H9 (cell line): ENCODE measurements at regions not wholly inside any gene's neighbourhood (a gene's known extent, or its start where the extent isn't known, plus 50 kb on each side); places are given as distances from the start of the nearest gene placed in this dataset.

Experiments
- DNase-seq: peaks from one replicate; pipeline ENCODE4 v3.0.0-alpha.2; 2017
- H2AFZ ChIP-seq: one replicate; pipeline ENCODE4 v1.6.1; 2013; ENCODE audit warnings: mild to moderate bottlenecking, low read length, control low read depth, moderate library complexity
- H2AK5ac ChIP-seq: 2 replicates; pipeline ENCODE4 v1.6.1; 2013; ENCODE audit warnings: low read length, control low read depth, mixed read lengths; ENCODE audit not compliant: insufficient read length
- H2BK120ac ChIP-seq: one replicate; pipeline ENCODE4 v1.6.1; 2013; ENCODE audit warnings: low read depth, mild to moderate bottlenecking, low read length, control low read depth, inconsistent platforms; ENCODE audit not compliant: poor library complexity, severe bottlenecking
- H2BK12ac ChIP-seq: 2 replicates; pipeline ENCODE4 v1.6.1; 2013; ENCODE audit warnings: low read length, control low read depth, mixed read lengths, low read depth; ENCODE audit not compliant: insufficient read length
- H2BK15ac ChIP-seq: 2 replicates; pipeline ENCODE4 v1.6.1; 2013; ENCODE audit warnings: low read depth, low read length, control low read depth
- H2BK20ac ChIP-seq: one replicate; pipeline ENCODE4 v1.6.1; 2013; ENCODE audit warnings: low read depth, mild to moderate bottlenecking, low read length, control low read depth, inconsistent platforms; ENCODE audit not compliant: poor library complexity, severe bottlenecking
- H2BK5ac ChIP-seq: 2 replicates; pipeline ENCODE4 v1.6.1; 2013; ENCODE audit warnings: low read length, control low read depth, mixed read lengths; ENCODE audit not compliant: insufficient read length
- H3K14ac ChIP-seq: 2 replicates; pipeline ENCODE4 v1.6.1; 2013; ENCODE audit warnings: low read length, control low read depth; ENCODE audit not compliant: insufficient read depth
- H3K18ac ChIP-seq: 2 replicates; pipeline ENCODE4 v1.6.1; 2013; ENCODE audit warnings: low read depth, mild to moderate bottlenecking, mixed read lengths, low read length, control low read depth; ENCODE audit not compliant: insufficient read length
- H3K23ac ChIP-seq: 2 replicates; pipeline ENCODE4 v1.6.1; 2013; ENCODE audit warnings: low read length, control low read depth, mixed read lengths, low read depth; ENCODE audit not compliant: insufficient read length
- H3K23me2 ChIP-seq: 2 replicates; pipeline ENCODE4 v1.6.1; 2013; ENCODE audit warnings: low read depth, mild to moderate bottlenecking, mixed read lengths, low read length, control low read depth; ENCODE audit not compliant: insufficient read length, poor library complexity, severe bottlenecking
- H3K27ac ChIP-seq: 2 replicates; pipeline ENCODE4 v1.5.1; 2013; ENCODE audit warnings: low read length, control low read depth, mixed read lengths, low read depth; ENCODE audit not compliant: insufficient read length
- H3K27me3 ChIP-seq: 2 replicates; pipeline ENCODE4 v1.6.1; 2013; ENCODE audit warnings: low read length, control low read depth, inconsistent platforms; ENCODE audit not compliant: insufficient read depth
- H3K4ac ChIP-seq: 2 replicates; pipeline ENCODE4 v1.6.1; 2013; ENCODE audit warnings: low read depth, mild to moderate bottlenecking, control low read depth, inconsistent platforms, low read length, moderate library complexity
- H3K4me1 ChIP-seq: 2 replicates; pipeline ENCODE4 v1.6.1; 2013; ENCODE audit warnings: low read length, control low read depth, inconsistent platforms; ENCODE audit not compliant: insufficient read depth
- H3K4me2 ChIP-seq: 2 replicates; pipeline ENCODE4 v1.6.1; 2013; ENCODE audit warnings: low read length, control low read depth, mixed read lengths; ENCODE audit not compliant: insufficient read length, insufficient read depth
- H3K56ac ChIP-seq: 2 replicates; pipeline ENCODE4 v1.6.1; 2013; ENCODE audit warnings: low read depth, mild to moderate bottlenecking, mixed read lengths, low read length, control low read depth; ENCODE audit not compliant: insufficient read length
- H3K79me1 ChIP-seq: 2 replicates; pipeline ENCODE4 v1.6.1; 2013; ENCODE audit warnings: low read depth, mild to moderate bottlenecking, moderate library complexity, low read length, control low read depth, inconsistent platforms; ENCODE audit not compliant: insufficient read depth, poor library complexity, severe bottlenecking
- H3K79me2 ChIP-seq: 2 replicates; pipeline ENCODE4 v1.6.1; 2013; ENCODE audit warnings: low read length, control low read depth, inconsistent platforms; ENCODE audit not compliant: insufficient read depth
- H3K9ac ChIP-seq: 2 replicates; pipeline ENCODE4 v1.6.1; 2013; ENCODE audit warnings: low read length, control low read depth, mixed read lengths; ENCODE audit not compliant: insufficient read length; ENCODE audit errors: extremely low read depth
- H3K9me3 ChIP-seq: one replicate; pipeline ENCODE4 v1.6.1; 2013; ENCODE audit warnings: low read depth, low read length, inconsistent platforms; ENCODE audit not compliant: control insufficient read depth
- H3T11ph ChIP-seq: one replicate; pipeline ENCODE4 v1.6.1; 2013; ENCODE audit warnings: mild to moderate bottlenecking, low read length, control low read depth, inconsistent platforms
- H4K20me1 ChIP-seq: one replicate; pipeline ENCODE4 v1.6.1; 2013; ENCODE audit not compliant: control insufficient read depth, insufficient read length, insufficient read depth
- H4K5ac ChIP-seq: 2 replicates; pipeline ENCODE4 v1.6.1; 2013; ENCODE audit warnings: low read depth, mild to moderate bottlenecking, mixed read lengths, low read length, control low read depth; ENCODE audit not compliant: insufficient read length
- H4K8ac ChIP-seq: replicated peaks from 2 replicates; pipeline ENCODE4 v1.6.1; 2013; ENCODE audit warnings: low read length, control low read depth, mixed read lengths, low read depth; ENCODE audit not compliant: insufficient read length
- H4K91ac ChIP-seq: 2 replicates; pipeline ENCODE4 v1.6.1; 2013; ENCODE audit warnings: low read depth, mild to moderate bottlenecking, moderate library complexity, mixed read lengths, low read length, control low read depth; ENCODE audit not compliant: insufficient read length
- H3K27ac Mint-ChIP-seq, 3 experiments: 2 replicates in 2 of 3; 3 replicates in 1 of 3; pipeline ENCODE4 v1.8.0; 2020 to 2021; ENCODE audit warnings: mixed read lengths in 3 of 3, mild to moderate bottlenecking in 1 of 3, moderate library complexity in 1 of 3
- H3K27me3 Mint-ChIP-seq: 2 replicates; pipeline ENCODE4 v1.8.0; 2021; ENCODE audit warnings: low read depth, mild to moderate bottlenecking, moderate library complexity, mixed read lengths
- H3K36me3 Mint-ChIP-seq, 3 experiments: 2 replicates in 2 of 3; 3 replicates in 1 of 3; pipeline ENCODE4 v1.8.0; 2020 to 2021; ENCODE audit warnings: low read depth in 3 of 3, mixed read lengths in 3 of 3; ENCODE audit not compliant: insufficient read depth in 1 of 3
- H3K4me1 Mint-ChIP-seq, 2 experiments: 2 replicates each; pipeline ENCODE4 v1.8.0; 2020; ENCODE audit warnings: mixed read lengths in 2 of 2
- H3K4me3 Mint-ChIP-seq, 2 experiments: 2 replicates in 1 of 2; 3 replicates in 1 of 2; pipeline ENCODE4 v1.8.0; 2020 to 2021; ENCODE audit warnings: mild to moderate bottlenecking in 2 of 2, mixed read lengths in 2 of 2, moderate library complexity in 1 of 2
- H3K9me3 Mint-ChIP-seq, 2 experiments: 2 replicates in 1 of 2; 3 replicates in 1 of 2; pipeline ENCODE4 v1.8.0; 2020; ENCODE audit warnings: mild to moderate bottlenecking in 2 of 2, mixed read lengths in 2 of 2, moderate library complexity in 1 of 2
- TF ChIP-seq, protein P1 (sequence below): fragments of 200-600 bp; sonication (generic); conservative IDR thresholded peaks from 3 replicates; pipeline ENCODE4 v1.8.0; 2021; ENCODE audit warnings: antibody characterized with exemption, mild to moderate bottlenecking

DNA sequence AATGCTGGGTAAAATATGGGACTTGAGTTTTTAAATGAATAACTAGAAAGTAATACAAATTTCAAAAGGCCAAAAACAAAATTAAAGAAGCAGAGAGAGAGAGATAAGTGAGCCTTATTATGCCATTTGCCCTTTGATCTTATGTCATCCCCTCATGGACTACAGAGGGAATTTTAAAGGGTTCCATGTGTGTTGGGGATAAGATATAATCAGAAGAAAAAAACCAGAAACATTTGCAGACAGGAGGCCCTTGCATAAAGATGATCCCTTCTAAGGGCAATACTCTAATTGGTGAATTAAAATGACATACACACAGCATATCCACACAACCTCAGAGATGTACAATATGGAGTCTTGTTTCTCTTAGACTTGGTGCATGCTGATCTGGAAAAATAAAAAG lies 406.6 kb upstream of the LARGE1 start:
- no peak overlapping the region for H4K5ac ChIP-seq
- no peak overlapping the region for H2BK12ac ChIP-seq
- H3K4ac ChIP-seq, result no peak overlapping the region
- TF ChIP-seq, protein P1, sequence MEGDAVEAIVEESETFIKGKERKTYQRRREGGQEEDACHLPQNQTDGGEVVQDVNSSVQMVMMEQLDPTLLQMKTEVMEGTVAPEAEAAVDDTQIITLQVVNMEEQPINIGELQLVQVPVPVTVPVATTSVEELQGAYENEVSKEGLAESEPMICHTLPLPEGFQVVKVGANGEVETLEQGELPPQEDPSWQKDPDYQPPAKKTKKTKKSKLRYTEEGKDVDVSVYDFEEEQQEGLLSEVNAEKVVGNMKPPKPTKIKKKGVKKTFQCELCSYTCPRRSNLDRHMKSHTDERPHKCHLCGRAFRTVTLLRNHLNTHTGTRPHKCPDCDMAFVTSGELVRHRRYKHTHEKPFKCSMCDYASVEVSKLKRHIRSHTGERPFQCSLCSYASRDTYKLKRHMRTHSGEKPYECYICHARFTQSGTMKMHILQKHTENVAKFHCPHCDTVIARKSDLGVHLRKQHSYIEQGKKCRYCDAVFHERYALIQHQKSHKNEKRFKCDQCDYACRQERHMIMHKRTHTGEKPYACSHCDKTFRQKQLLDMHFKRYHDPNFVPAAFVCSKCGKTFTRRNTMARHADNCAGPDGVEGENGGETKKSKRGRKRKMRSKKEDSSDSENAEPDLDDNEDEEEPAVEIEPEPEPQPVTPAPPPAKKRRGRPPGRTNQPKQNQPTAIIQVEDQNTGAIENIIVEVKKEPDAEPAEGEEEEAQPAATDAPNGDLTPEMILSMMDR, result no peak
- H3K79me2 ChIP-seq, result no peaks in the 10 kb centered on the region; the same call in 1 of the 2 replicates
- H3K27ac ChIP-seq, result no peak overlapping the region
- H2BK20ac ChIP-seq, result no peak overlapping the region
- H3K18ac ChIP-seq, result no peak overlapping the region
- H3K27ac Mint-ChIP-seq, result no peak overlapping the region
- no peaks in the 10 kb centered on the region for H4K20me1 ChIP-seq
- H2BK15ac ChIP-seq, result no peak overlapping the region
- no peak overlapping the region for H2AFZ ChIP-seq
- no peaks in the 10 kb centered on the region for H3K23me2 ChIP-seq
- no peaks in the 10 kb centered on the region for H3K36me3 Mint-ChIP-seq
- H3T11ph ChIP-seq, result no peak overlapping the region
- no peaks in the 10 kb centered on the region for H3K4me1 Mint-ChIP-seq
- H3K27me3 ChIP-seq, result no peaks in the 10 kb centered on the region
- no peak overlapping the region for H4K91ac ChIP-seq
- H3K9me3 ChIP-seq, result no peaks in the 10 kb centered on the region
- no peak for DNase-seq
- H3K27me3 Mint-ChIP-seq, result peaks cover 1% of the 10 kb centered on the region; the same call in 1 of the 2 replicates
- H3K79me1 ChIP-seq, result no peaks in the 10 kb centered on the region
- no peaks in the 10 kb centered on the region for H3K4me1 ChIP-seq
- no peak overlapping the region for H3K4me3 Mint-ChIP-seq
- no peak overlapping the region for H3K14ac ChIP-seq
- H2AK5ac ChIP-seq, result no peak overlapping the region
- no peaks in the 10 kb centered on the region; a peak in 1 of 5 replicates for H3K9me3 Mint-ChIP-seq
- H3K56ac ChIP-seq, result no peak overlapping the region
- H3K9ac ChIP-seq, result no peak overlapping the region
- no peak overlapping the region for H3K23ac ChIP-seq
- H2BK5ac ChIP-seq, result no peak overlapping the region
- no peak overlapping the region for H2BK120ac ChIP-seq
- no peak overlapping the region for H3K4me2 ChIP-seq
- no peak overlapping the region for H4K8ac ChIP-seq
